GM23248 (cell line): ENCODE measurements at regions not wholly inside any gene's neighbourhood (a gene's known extent, or its start where the extent isn't known, plus 50 kb on each side); places are given as distances from the start of the nearest gene placed in this dataset.

Experiments used
- EZH2 ChIP-seq: fragments of 200-600 bp; sonication (generic); IDR thresholded peaks from 2 replicates; pipeline ENCODE4 v1.6.1; 2018; ENCODE audit warnings: antibody characterized with exemption, mild to moderate bottlenecking; ENCODE audit not compliant: insufficient read depth, poor library complexity, severe bottlenecking
- EZH2phosphoT487 ChIP-seq: fragments of 200-600 bp; sonication (generic); IDR thresholded peaks from 2 replicates; pipeline ENCODE4 v1.6.1; 2018; ENCODE audit warnings: antibody characterized with exemption, moderate library complexity, mild to moderate bottlenecking, low read depth; ENCODE audit not compliant: insufficient read depth

DNA sequence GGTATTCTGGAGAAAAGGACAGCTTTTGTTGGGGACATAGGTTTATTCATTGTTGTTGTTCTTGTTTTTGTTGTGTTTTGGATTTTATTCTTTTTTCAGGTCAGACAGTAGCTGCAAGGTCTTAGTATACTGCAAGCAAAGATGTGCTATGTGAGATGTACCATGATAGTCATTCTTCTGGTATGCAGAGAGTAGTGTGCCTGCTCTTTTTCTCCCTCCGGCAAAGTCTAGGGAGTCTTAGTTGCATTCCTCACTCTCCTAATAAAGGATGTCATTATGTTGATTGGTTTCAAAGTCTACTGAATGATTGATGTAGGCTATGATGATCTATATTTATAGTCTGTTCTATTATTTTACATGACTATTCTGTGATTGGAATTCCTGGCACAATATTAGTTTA, 119.9 kb upstream of the POF1B start:
- TF ChIP-seq EZH2 (no peak), EZH2phosphoT487 (no peak)
